ENCODE measurements at regions not wholly inside any gene's neighbourhood (a gene's known extent, or its start where the extent isn't known, plus 50 kb on each side); places are given as distances from the start of the nearest gene placed in this dataset.
"Not testable (repeated sequence)": the region's sequence is repeated elsewhere in the genome, so short reads cannot be mapped to it uniquely, and the experiment has no call there.

DNA sequence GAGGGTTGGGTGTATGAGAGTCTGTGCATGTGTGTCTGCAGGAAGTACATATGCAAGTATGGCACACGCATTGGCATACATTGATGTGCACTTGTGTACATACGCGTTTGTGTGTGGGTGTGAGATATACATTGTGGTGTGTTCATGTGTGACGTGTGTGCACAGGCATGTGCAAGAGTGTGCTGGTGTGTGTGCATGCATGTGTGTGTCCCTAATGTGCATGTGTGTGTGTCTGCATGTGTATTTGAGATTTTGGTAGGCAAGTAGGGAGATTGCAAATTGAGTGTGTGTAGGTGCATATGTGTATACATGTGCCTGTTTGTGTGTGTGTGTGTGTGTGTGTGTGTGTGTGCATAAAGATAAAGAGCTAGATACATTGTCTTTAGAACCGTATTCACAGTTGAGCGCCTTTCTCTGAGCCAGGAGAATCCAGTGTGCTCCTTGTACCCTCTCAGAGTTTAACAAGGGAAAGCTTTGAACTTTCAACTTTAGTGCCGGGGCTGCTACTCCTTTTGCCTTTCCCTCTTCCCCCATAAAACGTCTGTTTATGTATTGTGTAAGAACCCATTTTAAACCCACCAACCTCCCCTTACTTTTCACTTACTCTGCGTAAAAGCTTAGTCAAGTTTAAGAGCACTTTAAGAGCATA lies 152.4 kb upstream of the CHL1 start:
- Histone ChIP-seq H3K79me2 (ENCODE audit: insufficient read depth, low read length) (no peaks in the 10 kb centered on the region), H4K20me1 (ENCODE audit: insufficient read depth, low read length, poor library complexity, severe bottlenecking) (no peaks in the 10 kb centered on the region), H2AFZ (ENCODE audit: low read length) (no peak overlapping the region)

DNA sequence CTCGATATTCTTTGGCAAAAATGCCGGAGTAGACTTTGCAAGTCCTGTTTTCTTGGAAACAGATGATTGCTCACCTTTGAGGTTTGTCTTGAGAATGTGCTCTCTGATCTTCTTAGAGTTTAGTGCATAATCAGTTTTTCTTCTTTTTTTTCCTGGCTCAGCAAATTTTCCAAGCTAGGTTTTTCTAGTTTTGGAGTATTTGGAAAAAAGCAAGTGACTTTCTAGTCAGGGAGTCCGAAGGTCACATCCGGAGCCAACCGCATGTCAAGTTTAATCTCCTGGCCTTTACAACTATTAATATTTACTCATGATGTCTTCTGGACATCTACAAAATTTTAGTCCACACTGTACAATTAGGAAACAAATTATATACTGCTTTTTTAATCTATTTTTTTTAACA lies 151.6 kb upstream of the CHL1 start:
- not testable (repeated sequence) for H3K36me3 ChIP-seq (ENCODE audit: insufficient read depth, low read length); H3F3A ChIP-seq (ENCODE audit: low read depth); H3K79me2 ChIP-seq (ENCODE audit: insufficient read depth, low read length); H3K9me3 ChIP-seq (ENCODE audit: insufficient read depth, low read depth, low read length); H3K9ac ChIP-seq (ENCODE audit: low read depth, low read length, poor library complexity, severe bottlenecking); H2AFZ ChIP-seq (ENCODE audit: low read length); H3K4me3 ChIP-seq (ENCODE audit: low read length, poor library complexity, severe bottlenecking); H3K9me2 ChIP-seq (replicated peaks; ENCODE audit: low read depth, low read length); H3K4me2 ChIP-seq (ENCODE audit: low read depth, low read length, poor library complexity, severe bottlenecking); H4K20me1 ChIP-seq (ENCODE audit: insufficient read depth, low read length, poor library complexity, severe bottlenecking); H3K27me3 ChIP-seq (ENCODE audit: insufficient read depth, low read length, poor library complexity, severe bottlenecking); H3K4me1 ChIP-seq (ENCODE audit: insufficient read depth, low read length, poor library complexity, severe bottlenecking)

More for the DNA sequence above, 152.4 kb upstream of the CHL1 start:
- Histone ChIP-seq H3K4me2 (ENCODE audit: low read depth, low read length, poor library complexity, severe bottlenecking) (no peak overlapping the region), H3K4me1 (ENCODE audit: insufficient read depth, low read length, poor library complexity, severe bottlenecking) (no peaks in the 10 kb centered on the region), H3K4me3 (ENCODE audit: low read length, poor library complexity, severe bottlenecking) (no peak overlapping the region), H3K9me2 (replicated peaks; ENCODE audit: low read depth, low read length) (no peaks in the 10 kb centered on the region), H3K9me3 (ENCODE audit: insufficient read depth, low read depth, low read length) (no peaks in the 10 kb centered on the region; the same call in 1 of the 2 replicates), H3F3A (ENCODE audit: low read depth) (no peaks in the 10 kb centered on the region), H3K27me3 (ENCODE audit: insufficient read depth, low read length, poor library complexity, severe bottlenecking) (no peaks in the 10 kb centered on the region), H3K9ac (ENCODE audit: low read depth, low read length, poor library complexity, severe bottlenecking) (no peak overlapping the region), H3K36me3 (ENCODE audit: insufficient read depth, low read length) (no peaks in the 10 kb centered on the region)
- TF ChIP-seq, protein P1, sequence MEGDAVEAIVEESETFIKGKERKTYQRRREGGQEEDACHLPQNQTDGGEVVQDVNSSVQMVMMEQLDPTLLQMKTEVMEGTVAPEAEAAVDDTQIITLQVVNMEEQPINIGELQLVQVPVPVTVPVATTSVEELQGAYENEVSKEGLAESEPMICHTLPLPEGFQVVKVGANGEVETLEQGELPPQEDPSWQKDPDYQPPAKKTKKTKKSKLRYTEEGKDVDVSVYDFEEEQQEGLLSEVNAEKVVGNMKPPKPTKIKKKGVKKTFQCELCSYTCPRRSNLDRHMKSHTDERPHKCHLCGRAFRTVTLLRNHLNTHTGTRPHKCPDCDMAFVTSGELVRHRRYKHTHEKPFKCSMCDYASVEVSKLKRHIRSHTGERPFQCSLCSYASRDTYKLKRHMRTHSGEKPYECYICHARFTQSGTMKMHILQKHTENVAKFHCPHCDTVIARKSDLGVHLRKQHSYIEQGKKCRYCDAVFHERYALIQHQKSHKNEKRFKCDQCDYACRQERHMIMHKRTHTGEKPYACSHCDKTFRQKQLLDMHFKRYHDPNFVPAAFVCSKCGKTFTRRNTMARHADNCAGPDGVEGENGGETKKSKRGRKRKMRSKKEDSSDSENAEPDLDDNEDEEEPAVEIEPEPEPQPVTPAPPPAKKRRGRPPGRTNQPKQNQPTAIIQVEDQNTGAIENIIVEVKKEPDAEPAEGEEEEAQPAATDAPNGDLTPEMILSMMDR (conservative IDR thresholded peaks at IDR 0.05; ENCODE audit: low read length) = no peak
- TF ChIP-seq EZH2phosphoT487 (IDR thresholded peaks at IDR 0.05; ENCODE audit: borderline replicate concordance) = no peak

DNA sequence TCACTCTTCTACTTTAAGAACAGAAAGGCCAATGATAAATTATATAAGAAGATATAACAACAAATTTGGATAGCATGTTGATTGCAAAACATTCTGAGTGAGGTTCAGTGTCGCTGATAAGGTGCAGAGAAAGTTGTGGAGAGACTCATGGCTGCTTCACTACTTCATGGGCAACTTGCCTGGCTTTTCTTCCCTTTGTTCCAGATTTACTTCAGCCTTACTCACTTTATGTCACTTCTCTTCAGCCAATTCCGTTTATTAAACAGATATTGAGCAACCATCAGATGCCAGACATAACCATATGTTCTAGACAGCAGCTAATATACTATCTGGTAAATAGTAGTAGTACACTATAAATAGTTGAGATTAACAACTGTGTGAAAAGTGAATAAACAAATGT lies 150.0 kb upstream of the CHL1 start:
- Histone ChIP-seq H3K9me2 (replicated peaks; ENCODE audit: low read depth, low read length) (no peaks in the 10 kb centered on the region), H3K9me3 (ENCODE audit: insufficient read depth, low read depth, low read length) (peaks cover 5% of the 10 kb centered on the region; the same call in 1 of the 2 replicates), H3K36me3 (ENCODE audit: insufficient read depth, low read length) (no peaks in the 10 kb centered on the region), H3F3A (ENCODE audit: low read depth) (no peaks in the 10 kb centered on the region), H3K4me2 (ENCODE audit: low read depth, low read length, poor library complexity, severe bottlenecking) (no peak overlapping the region), H3K79me2 (ENCODE audit: insufficient read depth, low read length) (no peaks in the 10 kb centered on the region), H3K27me3 (ENCODE audit: insufficient read depth, low read length, poor library complexity, severe bottlenecking) (no peaks in the 10 kb centered on the region), H2AFZ (ENCODE audit: low read length) (no peak overlapping the region), H4K20me1 (ENCODE audit: insufficient read depth, low read length, poor library complexity, severe bottlenecking) (no peaks in the 10 kb centered on the region), H3K9ac (ENCODE audit: low read depth, low read length, poor library complexity, severe bottlenecking) (no peak overlapping the region), H3K4me3 (ENCODE audit: low read length, poor library complexity, severe bottlenecking) (no peak overlapping the region), H3K4me1 (ENCODE audit: insufficient read depth, low read length, poor library complexity, severe bottlenecking) (no peaks in the 10 kb centered on the region)
- no peak for TF ChIP-seq EZH2phosphoT487 (IDR thresholded peaks at IDR 0.05; ENCODE audit: borderline replicate concordance)
- TF ChIP-seq, protein P1 (conservative IDR thresholded peaks at IDR 0.05; ENCODE audit: low read length) = no peak

DNA sequence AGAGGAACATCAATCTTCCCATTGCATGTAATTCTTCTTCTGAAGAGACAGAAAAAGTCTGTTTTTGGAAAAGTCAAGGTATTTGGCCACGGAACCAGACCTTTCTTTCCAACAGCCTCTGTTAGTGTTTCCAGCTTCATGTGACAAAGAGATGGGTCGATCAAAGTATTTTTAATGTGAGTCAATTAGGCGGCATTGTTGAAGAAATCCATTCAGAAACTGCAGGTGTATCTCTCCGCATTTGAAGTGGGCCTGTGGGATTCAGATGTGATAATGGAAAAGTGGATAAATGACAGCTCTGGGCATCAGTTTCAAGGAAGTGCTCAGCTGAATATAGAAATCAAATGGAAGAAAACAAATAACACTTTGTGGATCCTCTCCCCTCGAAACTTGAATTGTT lies 143.1 kb upstream of the CHL1 start:
- H4K20me1 ChIP-seq (ENCODE audit: insufficient read depth, low read length, poor library complexity, severe bottlenecking); H3K4me2 ChIP-seq (ENCODE audit: low read depth, low read length, poor library complexity, severe bottlenecking); H3K4me1 ChIP-seq (ENCODE audit: insufficient read depth, low read length, poor library complexity, severe bottlenecking); H3K79me2 ChIP-seq (ENCODE audit: insufficient read depth, low read length); H3K9ac ChIP-seq (ENCODE audit: low read depth, low read length, poor library complexity, severe bottlenecking); H3K27me3 ChIP-seq (ENCODE audit: insufficient read depth, low read length, poor library complexity, severe bottlenecking); H3K9me2 ChIP-seq (replicated peaks; ENCODE audit: low read depth, low read length); H2AFZ ChIP-seq (ENCODE audit: low read length); H3K4me3 ChIP-seq (ENCODE audit: low read length, poor library complexity, severe bottlenecking); H3F3A ChIP-seq (ENCODE audit: low read depth); H3K36me3 ChIP-seq (ENCODE audit: insufficient read depth, low read length): not testable (repeated sequence)
- peaks cover 13% of the 10 kb centered on the region; the same call in 1 of the 2 replicates for H3K9me3 ChIP-seq (ENCODE audit: insufficient read depth, low read depth, low read length)
